WTC11 (cell line): ENCODE measurements at regions not wholly inside any gene's neighbourhood (a gene's known extent, or its start where the extent isn't known, plus 50 kb on each side); places are given as distances from the start of the nearest gene placed in this dataset.
A peak's percentile ranks its signal among the peaks of the same experiment; 100 is the strongest.

Experiments
- ATAC-seq: fragments of 200-7000 bp; cut with Tn5 transposase; 2 replicates; pipeline ENCODE4 v1.10.0; 2021; ENCODE audit warnings: mild to moderate bottlenecking, moderate library complexity
- CTCF ChIA-PET: fragments of 300-600 bp; sonication (Branson Sonifier 250); formaldehyde crosslinking; loops from one replicate; lab custom pipeline; 2021; ENCODE audit warnings: antibody characterized with exemption; lab: Charles Lee
- POLR2A ChIA-PET: fragments of 350-600 bp; sonication (Branson Sonifier 250); formaldehyde crosslinking; loops from one replicate; lab custom pipeline; 2021; ENCODE audit warnings: antibody characterized with exemption; lab: Charles Lee
- DNase-seq: peaks from one replicate; pipeline ENCODE4 v3.0.0; 2021; ENCODE audit warnings: low spot score
- H3K27ac Mint-ChIP-seq: 2 replicates; pipeline ENCODE4 v1.8.0; 2021; ENCODE audit warnings: mixed read lengths
- H3K27me3 Mint-ChIP-seq: 2 replicates; pipeline ENCODE4 v1.8.0; 2021; ENCODE audit warnings: low read depth, mild to moderate bottlenecking, moderate library complexity, mixed read lengths
- H3K36me3 Mint-ChIP-seq: 2 replicates; pipeline ENCODE4 v1.8.0; 2021; ENCODE audit warnings: mixed read lengths
- H3K4me1 Mint-ChIP-seq: 2 replicates; pipeline ENCODE4 v1.8.0; 2022; ENCODE audit warnings: mixed read lengths
- H3K4me3 Mint-ChIP-seq: 2 replicates; pipeline ENCODE4 v1.8.0; 2021; ENCODE audit warnings: mild to moderate bottlenecking, moderate library complexity, mixed read lengths
- H3K9me3 Mint-ChIP-seq: 2 replicates; pipeline ENCODE4 v1.8.0; 2021; ENCODE audit warnings: mixed read lengths
- CREB1 ChIP-seq: sonication (generic); formaldehyde crosslinking; IDR thresholded peaks from 2 replicates; pipeline ENCODE4 v1.8.0; 2023; ENCODE audit warnings: mild to moderate bottlenecking, missing genetic modification reagents
- CREM ChIP-seq: sonication (generic); formaldehyde crosslinking; IDR thresholded peaks from 2 replicates; pipeline ENCODE4 v1.8.1; 2022; ENCODE audit warnings: mild to moderate bottlenecking, missing genetic modification reagents, moderate library complexity
- E2F4 ChIP-seq: sonication (generic); formaldehyde crosslinking; IDR thresholded peaks from 2 replicates; pipeline ENCODE4 v1.8.1; 2022; ENCODE audit warnings: low read depth, mild to moderate bottlenecking, moderate library complexity, missing genetic modification reagents, borderline replicate concordance
- ETV6 ChIP-seq: sonication (generic); formaldehyde crosslinking; IDR thresholded peaks from 2 replicates; pipeline ENCODE4 v1.8.1; 2022; ENCODE audit warnings: mild to moderate bottlenecking, missing genetic modification reagents
- GABPB1 ChIP-seq: sonication (generic); formaldehyde crosslinking; IDR thresholded peaks from 2 replicates; pipeline ENCODE4 v1.8.1; 2023; ENCODE audit warnings: mild to moderate bottlenecking, missing genetic modification reagents
- GRHL2 ChIP-seq: fragments of 250-450 bp; sonication (Bioruptor Pico); IDR thresholded peaks from 2 replicates; pipeline ENCODE4 v1.8.0; 2022; ENCODE audit warnings: mild to moderate bottlenecking, moderate library complexity; ENCODE audit not compliant: insufficient replicate concordance, severe bottlenecking
- MXD4 ChIP-seq: fragments of 250-450 bp; sonication (Bioruptor Pico); IDR thresholded peaks from 2 replicates; pipeline ENCODE4 v1.8.0; 2021; ENCODE audit warnings: mild to moderate bottlenecking, moderate library complexity, borderline replicate concordance
- MYBL2 ChIP-seq: sonication (generic); formaldehyde crosslinking; IDR thresholded peaks from 2 replicates; pipeline ENCODE4 v1.8.1; 2023; ENCODE audit warnings: mild to moderate bottlenecking, moderate library complexity, missing genetic modification reagents
- NFYB ChIP-seq: sonication (generic); formaldehyde crosslinking; conservative IDR thresholded peaks from 2 replicates; pipeline ENCODE4 v1.8.0; 2022; ENCODE audit warnings: low read depth, missing genetic modification reagents
- PRRX2 ChIP-seq: fragments of 250-450 bp; sonication (Bioruptor Pico); IDR thresholded peaks from 2 replicates; pipeline ENCODE4 v1.8.0; 2021; ENCODE audit warnings: mild to moderate bottlenecking
- SMAD4 ChIP-seq: sonication (generic); formaldehyde crosslinking; IDR thresholded peaks from 2 replicates; pipeline ENCODE4 v1.8.0; 2022; ENCODE audit warnings: mild to moderate bottlenecking, missing genetic modification reagents
- TCF7 ChIP-seq: sonication (generic); formaldehyde crosslinking; IDR thresholded peaks from 2 replicates; pipeline ENCODE4 v1.8.0; 2022; ENCODE audit warnings: mild to moderate bottlenecking, low read depth, missing genetic modification reagents, moderate library complexity
- TP53 ChIP-seq: sonication (generic); formaldehyde crosslinking; IDR thresholded peaks from 2 replicates; pipeline ENCODE4 v1.8.1; 2023; ENCODE audit warnings: mild to moderate bottlenecking, missing genetic modification reagents
- USF1 ChIP-seq: sonication (generic); formaldehyde crosslinking; IDR thresholded peaks from 2 replicates; pipeline ENCODE4 v1.8.0; 2022; ENCODE audit warnings: mild to moderate bottlenecking, missing genetic modification reagents
- ZNF138 ChIP-seq: sonication (generic); formaldehyde crosslinking; conservative IDR thresholded peaks from 2 replicates; pipeline ENCODE4 v1.8.1; 2022; ENCODE audit warnings: mild to moderate bottlenecking, moderate library complexity, missing genetic modification reagents
- ZNF281 ChIP-seq: sonication (generic); formaldehyde crosslinking; IDR thresholded peaks from 2 replicates; pipeline ENCODE4 v1.8.0; 2023; ENCODE audit warnings: mild to moderate bottlenecking, missing genetic modification reagents
- TF ChIP-seq, protein P1 (sequence below): sonication (generic); formaldehyde crosslinking; IDR thresholded peaks from 2 replicates; pipeline ENCODE4 v1.8.0; 2022; ENCODE audit warnings: mild to moderate bottlenecking, missing genetic modification reagents

GRCh38 chr21:15139898-15140297, 75.1 kb upstream of the NRIP1 start:
- TF ChIP-seq CREB1 (CRISPR knock-in tag) (no peak), TCF7 (CRISPR knock-in tag) (no peak), SMAD4 (CRISPR knock-in tag) (no peak), USF1 (CRISPR knock-in tag) (no peak), E2F4 (no peak)
- TF ChIP-seq, protein P1, sequence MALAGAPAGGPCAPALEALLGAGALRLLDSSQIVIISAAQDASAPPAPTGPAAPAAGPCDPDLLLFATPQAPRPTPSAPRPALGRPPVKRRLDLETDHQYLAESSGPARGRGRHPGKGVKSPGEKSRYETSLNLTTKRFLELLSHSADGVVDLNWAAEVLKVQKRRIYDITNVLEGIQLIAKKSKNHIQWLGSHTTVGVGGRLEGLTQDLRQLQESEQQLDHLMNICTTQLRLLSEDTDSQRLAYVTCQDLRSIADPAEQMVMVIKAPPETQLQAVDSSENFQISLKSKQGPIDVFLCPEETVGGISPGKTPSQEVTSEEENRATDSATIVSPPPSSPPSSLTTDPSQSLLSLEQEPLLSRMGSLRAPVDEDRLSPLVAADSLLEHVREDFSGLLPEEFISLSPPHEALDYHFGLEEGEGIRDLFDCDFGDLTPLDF (CRISPR knock-in tag), result no peak
- no peaks in the 10 kb centered on the region for H3K36me3 Mint-ChIP-seq
- ChIA-PET CTCF (no interaction called here), POLR2A (no interaction called here)
- no peaks in the 10 kb centered on the region for H3K9me3 Mint-ChIP-seq
- no peaks in the 10 kb centered on the region for H3K27me3 Mint-ChIP-seq
- H3K4me1 Mint-ChIP-seq, result no peaks in the 10 kb centered on the region
- H3K4me3 Mint-ChIP-seq, result no peak overlapping the region
- no peak for ATAC-seq
- H3K27ac Mint-ChIP-seq, result no peak overlapping the region; the same call in 1 of the 2 replicates
- no peak for DNase-seq

- Mint-ChIP-seq H3K36me3 (no peaks in the 10 kb centered on the region), H3K27me3 (no peaks in the 10 kb centered on the region), H3K9me3 (no peaks in the 10 kb centered on the region)
- CTCF ChIA-PET, result no interaction called here
- TF ChIP-seq TP53, result no peak
- peak; percentile 61; the same call in 1 of the 2 replicates for TF ChIP-seq GABPB1 (CRISPR knock-in tag)
- TF ChIP-seq, all 79 proteins: peak for 1
- ATAC-seq (no peak), DNase-seq (no peak)
- Mint-ChIP-seq H3K4me3 (no peak overlapping the region), H3K4me1 (no peaks in the 10 kb centered on the region), H3K27ac (no peak overlapping the region)
- POLR2A ChIA-PET, result no interaction called here
Measured at GRCh38 chr21:15140321-15141019, 75.7 kb upstream of the NRIP1 start.

DNA sequence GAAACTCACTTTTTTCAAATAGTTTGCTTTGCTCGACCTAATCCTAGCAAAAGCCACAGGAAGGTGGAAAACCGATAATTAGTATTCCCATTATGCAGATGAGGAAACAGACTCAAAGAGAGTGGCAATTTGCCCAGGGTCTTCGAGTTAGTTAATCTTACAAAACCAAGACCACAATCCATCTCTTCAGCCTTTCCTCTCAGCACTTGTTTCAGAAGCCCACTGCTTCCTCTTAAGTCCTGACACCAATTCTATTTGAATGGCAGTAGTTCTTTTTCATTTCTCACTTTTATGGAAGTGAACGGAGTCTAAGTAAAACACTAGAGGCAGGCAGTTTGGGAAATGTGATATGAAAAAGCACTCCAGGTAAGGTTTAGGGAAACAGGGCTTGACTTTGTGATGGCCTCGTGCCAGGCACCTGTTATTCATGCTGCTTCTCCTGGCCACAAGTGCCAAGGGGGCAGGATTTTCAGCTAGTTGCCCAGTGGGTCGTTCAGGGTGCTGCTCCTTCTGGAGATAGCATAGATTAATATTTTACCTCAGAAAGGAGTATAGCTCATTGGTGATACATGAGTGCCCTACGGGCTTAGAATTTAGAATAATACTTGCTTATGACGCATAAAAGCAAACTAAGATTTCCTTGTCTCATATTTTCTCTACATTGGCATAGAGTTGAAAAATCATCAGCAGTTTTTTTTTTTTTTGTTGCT, 76.6 kb upstream of the NRIP1 start:
- CTCF ChIA-PET, result no interaction called here
- TF ChIP-seq NFYB (CRISPR knock-in tag) (no peak), CREM (CRISPR knock-in tag) (no peak), GRHL2 (no peak), ETV6 (CRISPR knock-in tag) (no peak), ZNF138 (CRISPR knock-in tag) (no peak), MXD4 (CRISPR knock-in tag) (no peak), TCF7 (CRISPR knock-in tag) (no peak), PRRX2 (no peak), ZNF281 (CRISPR knock-in tag) (no peak), MYBL2 (no peak)
- TF ChIP-seq, protein P1 (CRISPR knock-in tag), result no peak
- no peak overlapping the region for H3K27ac Mint-ChIP-seq

More for the DNA sequence above, 76.6 kb upstream of the NRIP1 start:
- H3K4me3 Mint-ChIP-seq, result no peak overlapping the region
- ATAC-seq (no peak), DNase-seq (no peak)
- no peaks in the 10 kb centered on the region for H3K4me1 Mint-ChIP-seq
- no peaks in the 10 kb centered on the region for H3K9me3 Mint-ChIP-seq
- POLR2A ChIA-PET, result no interaction called here
- no peaks in the 10 kb centered on the region for H3K36me3 Mint-ChIP-seq
- no peaks in the 10 kb centered on the region for H3K27me3 Mint-ChIP-seq
